C4-2B (cell line): ENCODE measurements at regions not wholly inside any gene's neighbourhood (a gene's known extent, or its start where the extent isn't known, plus 50 kb on each side); places are given as distances from the start of the nearest gene placed in this dataset.
A peak's percentile ranks its signal among the peaks of the same experiment; 100 is the strongest.

ENCODE experiments used
- H3K27ac ChIP-seq: fragments of 450-650 bp; 2 replicates; pipeline ENCODE4 v1.5.1; 2017
- CTCF ChIP-seq: fragments of 450-650 bp; conservative IDR thresholded peaks from 2 replicates; pipeline ENCODE4 v1.5.1; 2017; ENCODE audit warnings: mild to moderate bottlenecking
- ZFX ChIP-seq: fragments of 450-650 bp; IDR thresholded peaks from 2 replicates; pipeline ENCODE4 v1.6.1; 2017

- no peak overlapping the region for H3K27ac ChIP-seq
- no peak for TF ChIP-seq ZFX
- TF ChIP-seq CTCF, result no peak
Measured at GRCh38 chr4:42331040-42331439, 66.2 kb upstream of the SHISA3 start.

GRCh38 chr4:42331914-42332368 lies 65.3 kb upstream of the SHISA3 start:
- H3K27ac ChIP-seq, result peak overlapping the region; percentile 8; the same call in 1 of the 2 replicates
- TF ChIP-seq CTCF, result 0 out of 2 replicates have a peak, but pooled peaks have one; percentile 8
- no peak for TF ChIP-seq ZFX

GRCh38 chr4:42339935-42340406 lies 57.3 kb upstream of the SHISA3 start:
- H3K27ac ChIP-seq, result no peak overlapping the region

GRCh38 chr4:42341518-42342026 lies 55.7 kb upstream of the SHISA3 start:
- TF ChIP-seq ZFX (no peak), CTCF (no peak)
- no peak overlapping the region for H3K27ac ChIP-seq

More at GRCh38 chr4:42339935-42340406, 57.3 kb upstream of the SHISA3 start:
- no peak for TF ChIP-seq ZFX
- no peak for TF ChIP-seq CTCF

GRCh38 chr4:42342459-42342858 lies 54.8 kb upstream of the SHISA3 start:
- TF ChIP-seq ZFX (no peak), CTCF (no peak)
- no peak overlapping the region for H3K27ac ChIP-seq

- no peak overlapping the region for H3K27ac ChIP-seq
- no peak for TF ChIP-seq ZFX
- no peak for TF ChIP-seq CTCF
Measured at GRCh38 chr4:42344309-42344708, 53.0 kb upstream of the SHISA3 start.

GRCh38 chr4:42344749-42345148 lies 52.5 kb upstream of the SHISA3 start:
- H3K27ac ChIP-seq, result no peak overlapping the region
- TF ChIP-seq CTCF, result no peak
- no peak for TF ChIP-seq ZFX
